Esophagus muscularis mucosa (tissue), 4 donors: ENCODE measurements at regions not wholly inside any gene's neighbourhood (a gene's known extent, or its start where the extent isn't known, plus 50 kb on each side); places are given as distances from the start of the nearest gene placed in this dataset.

ENCODE experiments used
- DNase-seq: peaks from one replicate; pipeline ENCODE4 v3.0.0-alpha.2; 2017; ENCODE audit errors: extremely low spot score
- H3K27ac ChIP-seq, 4 donors: fragments of 200-600 bp; sonication (generic); replicated peaks in 1 of 4; 1 replicate in 3 of 4; 2 replicates in 1 of 4; pipeline ENCODE4 v1.5.1; 2016 to 2019; ENCODE audit warnings: mild to moderate bottlenecking in 1 of 4
- H3K27me3 ChIP-seq, 4 donors: fragments of 200-600 bp; sonication (generic); one replicate each; pipeline versions ENCODE4 v1.5.1 to v1.6.0; 2016 to 2019
- H3K36me3 ChIP-seq, 4 donors: fragments of 200-600 bp; sonication (generic); one replicate each; pipeline ENCODE4 v1.5.1; 2016 to 2019
- H3K4me1 ChIP-seq, 4 donors: fragments of 200-600 bp; sonication (generic); one replicate each; pipeline ENCODE4 v1.5.1; 2016 to 2019
- H3K4me3 ChIP-seq, 4 donors: fragments of 200-600 bp; sonication (generic); 1 replicate in 2 of 4; 2 replicates in 2 of 4; pipeline ENCODE4 v1.5.1; 2016 to 2019; ENCODE audit warnings: mild to moderate bottlenecking in 4 of 4, moderate library complexity in 1 of 4
- H3K9me3 ChIP-seq, 4 donors: fragments of 200-600 bp; sonication (generic); 1 replicate in 3 of 4; 2 replicates in 1 of 4; pipeline ENCODE4 v1.5.1; 2016 to 2019
- CTCF ChIP-seq, 3 experiments: fragments of 200-600 bp in 2 of 3; fragments of 450-650 bp in 1 of 3; sonication (generic) in 2 of 3; IDR thresholded peaks; one replicate each; pipeline ENCODE4 v1.5.1; 2017 to 2019; ENCODE audit warnings: antibody characterized with exemption in 3 of 3, mild to moderate bottlenecking in 2 of 3, moderate library complexity in 1 of 3
- EP300 ChIP-seq: sonication (generic); formaldehyde crosslinking; IDR thresholded peaks from one replicate; pipeline ENCODE4 v1.6.1; 2017; ENCODE audit warnings: antibody characterized with exemption
- POLR2A ChIP-seq: fragments of 450-650 bp; IDR thresholded peaks from one replicate; pipeline ENCODE4 v1.6.1; 2017; ENCODE audit warnings: antibody characterized with exemption, moderate library complexity, mild to moderate bottlenecking, low read depth
- POLR2AphosphoS5 ChIP-seq, 2 donors: sonication (generic); formaldehyde crosslinking; IDR thresholded peaks; one replicate each; pipeline ENCODE4 v1.6.1; 2017; ENCODE audit warnings: antibody characterized with exemption in 2 of 2
- WGBS: methylation state at CpG from one replicate; pipeline ENCODE4 v1.1.5; 2018; 5-methylcytosine and 5-hydroxymethylcytosine counted together
- intact Hi-C: fragments of 100-400 bp; cut with DNase I; formaldehyde crosslinking; loops from one replicate; pipeline ENCODE4 v1.15.1; 2023

DNA sequence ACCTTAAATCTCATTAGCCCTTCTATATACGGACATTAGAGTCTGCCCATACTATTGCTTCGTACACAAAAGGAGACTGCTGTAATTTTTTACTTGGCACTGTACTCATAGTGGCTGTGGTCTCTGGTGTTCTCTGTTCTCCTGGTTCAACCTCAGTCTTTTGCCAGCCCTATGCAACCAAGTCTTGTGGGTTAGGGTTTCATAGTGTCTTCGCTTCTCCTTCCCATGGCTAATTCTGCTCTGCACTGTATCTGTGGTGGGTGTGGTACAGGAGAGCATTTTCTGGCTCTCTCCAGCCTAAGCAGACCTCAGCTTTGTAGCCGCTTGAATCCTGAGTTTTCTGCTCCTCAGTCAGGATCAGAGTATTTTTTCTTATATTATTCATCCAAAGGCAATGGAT is 981.2 kb downstream of the SQOR start:
- H3K27me3 ChIP-seq, result no peaks in the 10 kb centered on the region
- 90% methylated on average over 4 of the region's 4 CpGs for WGBS
- DNase-seq, result no peak
- H3K9me3 ChIP-seq, result no peaks in the 10 kb centered on the region
- H3K36me3 ChIP-seq, result no peaks in the 10 kb centered on the region
- TF ChIP-seq POLR2A (no peak), CTCF (IDR thresholded peaks at IDR 0.05) (no peak), POLR2AphosphoS5 (IDR thresholded peaks at IDR 0.05) (no peak), EP300 (no peak)
- no peaks in the 10 kb centered on the region for H3K4me1 ChIP-seq
- no peak overlapping the region for H3K27ac ChIP-seq
- intact Hi-C loops, result no loop called here
- H3K4me3 ChIP-seq, result no peak overlapping the region

GRCh38 chr15:46617507-46617906 is 982.7 kb downstream of the SQOR start:
- intact Hi-C loops, result no loop called here
- no peak overlapping the region for H3K27ac ChIP-seq
- TF ChIP-seq POLR2A (no peak), POLR2AphosphoS5 (IDR thresholded peaks at IDR 0.05) (no peak), EP300 (no peak), CTCF (IDR thresholded peaks at IDR 0.05) (no peak)
- H3K4me1 ChIP-seq, result no peaks in the 10 kb centered on the region
- H3K9me3 ChIP-seq, result no peaks in the 10 kb centered on the region
- no peaks in the 10 kb centered on the region for H3K36me3 ChIP-seq
- no peaks in the 10 kb centered on the region for H3K27me3 ChIP-seq
- no peak for DNase-seq
- H3K4me3 ChIP-seq, result no peak overlapping the region

DNA sequence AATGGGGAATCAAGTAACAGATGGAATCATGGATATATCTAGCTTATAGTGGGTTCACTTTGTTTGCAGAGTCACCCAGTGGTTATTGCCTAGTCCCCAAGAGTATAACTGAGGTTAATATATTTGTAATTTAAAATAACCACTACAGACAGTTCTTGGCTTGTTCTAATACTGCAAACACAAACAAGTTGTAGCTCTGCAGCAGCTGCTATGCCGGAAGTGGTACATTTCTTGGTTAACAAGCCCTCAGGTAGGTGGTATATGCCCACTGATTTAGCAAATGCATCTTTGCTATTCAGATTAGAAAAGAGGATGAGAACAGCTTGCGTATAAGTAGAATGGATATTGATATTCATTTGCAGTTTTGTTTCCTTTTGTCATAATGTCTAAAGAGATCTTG is 984.2 kb downstream of the SQOR start:
- no peaks in the 10 kb centered on the region for H3K4me1 ChIP-seq
- DNase-seq, result no peak
- intact Hi-C loops, result no loop called here
- H3K27me3 ChIP-seq, result no peaks in the 10 kb centered on the region
- H3K36me3 ChIP-seq, result no peaks in the 10 kb centered on the region
- H3K27ac ChIP-seq, result no peak overlapping the region
- TF ChIP-seq POLR2AphosphoS5 (IDR thresholded peaks at IDR 0.05), result no peak
- no peak overlapping the region for H3K4me3 ChIP-seq
- WGBS, result 49% methylated on average over 2 of the region's 2 CpGs
- H3K9me3 ChIP-seq, result no peaks in the 10 kb centered on the region

DNA sequence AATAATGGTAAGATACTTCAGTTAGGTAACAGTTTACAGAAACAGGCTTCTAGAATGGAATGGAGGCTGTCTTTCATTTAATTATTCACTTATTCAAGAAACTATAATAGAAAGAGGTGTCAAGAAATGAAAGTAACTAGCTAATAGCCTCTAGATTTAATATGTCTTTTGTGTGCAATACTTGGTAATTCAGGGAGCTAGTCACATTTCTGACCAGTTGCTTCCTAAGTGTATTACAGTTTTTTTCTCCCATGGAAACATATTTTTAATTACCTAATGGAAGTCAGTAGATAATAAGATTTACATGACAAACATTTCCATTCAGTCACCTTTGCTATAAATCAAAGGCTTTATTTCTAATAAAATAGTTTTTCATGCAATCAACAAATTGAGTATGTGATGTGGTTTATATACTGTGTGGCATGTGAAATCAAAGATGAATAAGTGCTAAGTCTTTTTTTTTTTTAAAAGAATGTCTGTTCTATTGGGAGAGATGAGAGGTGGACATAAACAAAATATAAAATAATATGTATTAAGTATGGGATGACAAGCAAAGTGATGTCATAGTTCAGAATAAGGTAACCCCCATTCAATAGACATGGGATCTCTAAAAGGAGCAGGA is 985.7 kb downstream of the SQOR start:
- Histone ChIP-seq H3K36me3 (no peaks in the 10 kb centered on the region), H3K4me3 (no peak overlapping the region), H3K9me3 (peaks cover 0 to 8% (median 2%) of the 10 kb centered on the region in 4 donors), H3K27me3 (no peaks in the 10 kb centered on the region), H3K27ac (no peak overlapping the region), H3K4me1 (no peaks in the 10 kb centered on the region)
- DNase-seq, result no peak
- intact Hi-C loops, result no loop called here
- TF ChIP-seq POLR2AphosphoS5 (IDR thresholded peaks at IDR 0.05), result no peak
- TF ChIP-seq CTCF (IDR thresholded peaks at IDR 0.05), result no peak
- no peak for TF ChIP-seq EP300
- no peak for TF ChIP-seq POLR2A

GRCh38 chr15:46622851-46623250 is 988.0 kb downstream of the SQOR start:
- no peak for DNase-seq
- WGBS, result 44% methylated on average over 2 of the region's 2 CpGs
- H3K4me1 ChIP-seq, result no peaks in the 10 kb centered on the region
- intact Hi-C loops, result no loop called here
- no peaks in the 10 kb centered on the region for H3K36me3 ChIP-seq
- no peak overlapping the region for H3K4me3 ChIP-seq
- no peak overlapping the region for H3K27ac ChIP-seq
- TF ChIP-seq CTCF (IDR thresholded peaks at IDR 0.05), result no peak
- TF ChIP-seq EP300, result no peak
- TF ChIP-seq POLR2A, result no peak
- no peak for TF ChIP-seq POLR2AphosphoS5 (IDR thresholded peaks at IDR 0.05)
- H3K9me3 ChIP-seq, result peaks cover 0 to 11% (median 4%) of the 10 kb centered on the region in 4 donors
- no peaks in the 10 kb centered on the region for H3K27me3 ChIP-seq
